Breast epithelium (tissue), 4 donors: ENCODE measurements at regions not wholly inside any gene's neighbourhood (a gene's known extent, or its start where the extent isn't known, plus 50 kb on each side); places are given as distances from the start of the nearest gene placed in this dataset.

Experiments
- DNase-seq, 2 donors: peaks; one replicate each; pipeline ENCODE4 v3.0.0-alpha.2; 2019; ENCODE audit warnings: low spot score in 2 of 2
- H3K27ac ChIP-seq, 2 donors: fragments of 200-600 bp; sonication (generic) in 1 of 2; one replicate each; pipeline ENCODE4 v1.5.1; 2016 to 2019; ENCODE audit warnings: mild to moderate bottlenecking in 1 of 2
- H3K27me3 ChIP-seq, 2 donors: fragments of 200-600 bp; sonication (generic) in 1 of 2; one replicate each; pipeline versions ENCODE4 v1.5.1 to v1.6.0; 2017 to 2019; ENCODE audit warnings: control low read depth in 1 of 2, mild to moderate bottlenecking in 1 of 2
- H3K36me3 ChIP-seq: fragments of 200-600 bp; one replicate; pipeline ENCODE4 v1.5.1; 2019
- H3K4me1 ChIP-seq, 2 donors: fragments of 200-600 bp; sonication (generic); one replicate each; pipeline ENCODE4 v1.5.1; 2016 to 2019; ENCODE audit warnings: control low read depth in 1 of 2
- H3K4me3 ChIP-seq, 3 donors: fragments of 200-600 bp; sonication (generic); 1 replicate in 2 of 3; 2 replicates in 1 of 3; pipeline ENCODE4 v1.5.1; 2016 to 2019; ENCODE audit warnings: mild to moderate bottlenecking in 3 of 3, moderate library complexity in 2 of 3
- H3K9me3 ChIP-seq, 2 donors: fragments of 200-600 bp; sonication (generic) in 1 of 2; one replicate each; pipeline ENCODE4 v1.5.1; 2016 to 2019; ENCODE audit warnings: control low read depth in 1 of 2
- CTCF ChIP-seq, 3 donors: fragments of 450-650 bp; IDR thresholded peaks; one replicate each; pipeline ENCODE4 v1.5.1; 2016 to 2017; ENCODE audit warnings: antibody characterized with exemption in 3 of 3, mild to moderate bottlenecking in 3 of 3, moderate library complexity in 3 of 3
- POLR2A ChIP-seq: fragments of 450-650 bp; IDR thresholded peaks from one replicate; pipeline ENCODE4 v1.6.1; 2016; ENCODE audit warnings: antibody characterized with exemption, mild to moderate bottlenecking, moderate library complexity
- POLR2AphosphoS5 ChIP-seq, 3 donors: sonication (generic); formaldehyde crosslinking; IDR thresholded peaks; one replicate each; pipeline ENCODE4 v1.6.1; 2017; ENCODE audit warnings: antibody characterized with exemption in 3 of 3
- intact Hi-C: fragments of 100-400 bp; cut with DNase I; formaldehyde crosslinking; loops from one replicate; pipeline ENCODE4 v1.15.1; 2023; ENCODE audit warnings: low total_unique reads

- Histone ChIP-seq H3K27me3 (no peaks in the 10 kb centered on the region), H3K4me3 (no peak overlapping the region), H3K36me3 (no peaks in the 10 kb centered on the region), H3K9me3 (no peaks in the 10 kb centered on the region), H3K27ac (no peak overlapping the region), H3K4me1 (no peaks in the 10 kb centered on the region)
- intact Hi-C loops: no loop called here
- TF ChIP-seq POLR2AphosphoS5 (IDR thresholded peaks at IDR 0.05) (no peak), CTCF (IDR thresholded peaks at IDR 0.05) (no peak), POLR2A (no peak)
- no peak for DNase-seq
These were observed 272.2 kb downstream of the OSR1 start for GRCh38 chr2:19086231-19086651.

DNA sequence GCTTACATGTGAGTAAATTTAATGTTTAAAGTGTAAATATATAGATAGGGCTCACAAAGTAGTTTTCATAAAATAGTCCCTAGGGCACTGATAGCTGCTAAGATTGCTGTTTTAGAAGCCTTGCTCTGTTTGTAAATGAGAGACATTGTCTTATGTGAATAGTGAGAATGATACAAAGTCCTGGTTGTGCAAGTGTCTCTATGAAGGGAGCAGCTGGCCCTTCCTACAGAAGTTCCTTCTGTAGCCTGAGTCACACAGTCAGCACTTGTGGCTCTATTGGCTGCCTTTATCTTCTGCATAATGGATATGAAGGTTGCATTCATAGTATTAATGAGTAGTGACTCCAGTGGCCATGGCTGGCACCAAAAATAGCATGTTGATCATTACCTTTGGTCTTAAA lies 279.7 kb downstream of the OSR1 start:
- Histone ChIP-seq H3K4me3 (no peak overlapping the region), H3K27me3 (no peaks in the 10 kb centered on the region), H3K4me1 (no peaks in the 10 kb centered on the region), H3K27ac (no peak overlapping the region), H3K9me3 (no peaks in the 10 kb centered on the region), H3K36me3 (no peaks in the 10 kb centered on the region)
- intact Hi-C loops: no loop called here
- DNase-seq: no peak
- no peak for TF ChIP-seq CTCF (IDR thresholded peaks at IDR 0.05)
- no peak for TF ChIP-seq POLR2AphosphoS5 (IDR thresholded peaks at IDR 0.05)
- no peak for TF ChIP-seq POLR2A

- Histone ChIP-seq H3K4me3 (no peak overlapping the region), H3K36me3 (no peaks in the 10 kb centered on the region)
- no peak for DNase-seq
These were observed 284.9 kb downstream of the OSR1 start for GRCh38 chr2:19073522-19073921.

GRCh38 chr2:19072161-19072560 lies 286.3 kb downstream of the OSR1 start:
- no peak overlapping the region for H3K27ac ChIP-seq
- H3K36me3 ChIP-seq: no peaks in the 10 kb centered on the region
- intact Hi-C loops: no loop called here
- no peak overlapping the region for H3K4me3 ChIP-seq
- no peak for TF ChIP-seq POLR2A
- no peak for TF ChIP-seq CTCF (IDR thresholded peaks at IDR 0.05)
- no peak for TF ChIP-seq POLR2AphosphoS5 (IDR thresholded peaks at IDR 0.05)
- no peaks in the 10 kb centered on the region for H3K27me3 ChIP-seq
- DNase-seq: no peak
- no peaks in the 10 kb centered on the region for H3K9me3 ChIP-seq
- H3K4me1 ChIP-seq: no peaks in the 10 kb centered on the region

More at GRCh38 chr2:19073522-19073921, 284.9 kb downstream of the OSR1 start:
- Histone ChIP-seq H3K27ac (no peak overlapping the region), H3K27me3 (no peaks in the 10 kb centered on the region), H3K4me1 (no peaks in the 10 kb centered on the region), H3K9me3 (no peaks in the 10 kb centered on the region)
- intact Hi-C loops: no loop called here
- TF ChIP-seq POLR2AphosphoS5 (IDR thresholded peaks at IDR 0.05): no peak
- TF ChIP-seq CTCF (IDR thresholded peaks at IDR 0.05): no peak
- no peak for TF ChIP-seq POLR2A

DNA sequence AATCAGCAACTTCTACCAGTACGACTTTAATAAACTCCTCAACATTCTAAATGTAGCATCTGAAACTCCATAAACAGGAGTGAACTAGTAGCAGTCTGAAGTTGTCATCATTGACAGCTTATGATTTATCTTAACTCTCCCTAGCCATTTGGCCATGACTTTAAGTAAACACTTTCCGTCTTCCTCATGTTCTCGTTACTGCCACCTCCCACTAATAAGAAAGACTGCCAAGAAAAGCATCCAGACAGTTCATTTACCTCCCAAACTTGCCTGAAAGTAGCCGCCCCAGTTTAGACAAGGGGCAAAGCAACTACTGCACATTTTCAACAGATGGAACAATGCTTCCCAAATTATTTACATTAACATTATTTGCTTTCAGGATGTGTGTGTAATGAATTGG lies 287.5 kb downstream of the OSR1 start:
- Histone ChIP-seq H3K4me1 (no peaks in the 10 kb centered on the region), H3K9me3 (no peaks in the 10 kb centered on the region), H3K27ac (no peak overlapping the region), H3K27me3 (no peaks in the 10 kb centered on the region), H3K4me3 (no peak overlapping the region), H3K36me3 (no peaks in the 10 kb centered on the region)
- intact Hi-C loops: no loop called here
- DNase-seq: no peak
- TF ChIP-seq CTCF (IDR thresholded peaks at IDR 0.05) (no peak), POLR2A (no peak), POLR2AphosphoS5 (IDR thresholded peaks at IDR 0.05) (no peak)
